ENCODE measurements at regions not wholly inside any gene's neighbourhood (a gene's known extent, or its start where the extent isn't known, plus 50 kb on each side); places are given as distances from the start of the nearest gene placed in this dataset.
"Not testable (repeated sequence)": the region's sequence is repeated elsewhere in the genome, so short reads cannot be mapped to it uniquely, and the experiment has no call there.

DNA sequence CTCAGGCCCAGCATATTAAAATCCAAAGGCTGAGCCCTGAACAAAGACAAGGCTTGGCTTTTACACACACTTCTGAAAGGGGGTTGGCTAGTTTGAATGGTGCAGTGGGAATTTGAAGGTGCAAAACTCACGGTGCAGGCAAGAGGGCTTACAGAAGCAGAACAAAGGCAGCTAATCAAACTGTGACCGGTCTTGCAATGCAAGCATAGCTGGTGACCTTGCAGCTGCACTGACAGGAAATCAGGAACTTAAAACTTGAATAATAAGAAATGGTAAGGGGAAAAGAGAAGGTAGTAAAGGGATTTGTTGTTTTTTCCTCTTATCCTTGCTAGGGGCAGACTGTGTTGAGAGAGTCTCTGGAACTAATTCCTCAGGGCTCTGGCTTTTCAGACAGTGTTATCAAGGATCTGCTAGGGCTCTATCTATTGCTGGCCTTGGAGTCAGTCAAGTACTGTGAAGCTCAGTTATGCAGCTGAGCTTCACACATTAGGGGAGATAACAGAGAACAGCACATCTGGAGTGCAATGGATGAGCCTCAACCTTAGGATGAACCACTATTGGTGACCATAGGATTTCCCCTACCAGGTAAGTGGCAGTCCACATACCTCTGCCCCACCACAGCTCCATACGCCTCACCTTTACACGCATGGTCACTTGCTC lies 97.6 kb downstream of the PPIAL4G start:
- no peak for DNase-seq

GRCh38 chr1:148383966-148384365 lies 99.1 kb downstream of the PPIAL4G start:
- no peak for DNase-seq

DNA sequence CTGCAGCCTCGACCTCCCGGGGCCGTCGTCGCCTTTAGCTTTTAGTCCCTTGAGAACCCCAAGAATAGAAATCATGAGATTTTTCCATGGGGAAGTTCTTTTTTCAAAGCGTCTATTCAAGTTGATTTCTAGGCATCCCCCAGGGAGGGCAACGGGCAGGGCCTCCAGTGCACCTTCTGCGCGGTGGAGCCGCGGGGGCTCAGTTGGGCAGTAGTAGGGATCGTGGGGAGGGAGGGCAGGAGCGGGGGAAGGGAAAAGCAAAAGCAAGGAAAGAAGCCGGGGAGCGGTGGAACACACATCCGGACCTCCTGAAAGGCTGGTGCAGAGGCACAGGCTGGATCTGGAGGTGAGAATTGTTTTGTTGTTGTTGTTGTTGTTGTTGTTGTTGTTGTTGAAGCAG lies 103.4 kb downstream of the PPIAL4G start:
- DNase-seq: no peak

- DNase-seq: no peak
Observed at GRCh38 chr1:148379170-148379500, 104.0 kb downstream of the PPIAL4G start.

- not testable (repeated sequence) for DNase-seq
Observed at GRCh38 chr1:148377992-148378391, 105.1 kb downstream of the PPIAL4G start.

- not testable (repeated sequence) for DNase-seq
Observed at GRCh38 chr1:148377045-148377444, 106.1 kb downstream of the PPIAL4G start.

- DNase-seq: no peak
Observed at GRCh38 chr1:148374101-148374500, 109.0 kb downstream of the PPIAL4G start.

DNA sequence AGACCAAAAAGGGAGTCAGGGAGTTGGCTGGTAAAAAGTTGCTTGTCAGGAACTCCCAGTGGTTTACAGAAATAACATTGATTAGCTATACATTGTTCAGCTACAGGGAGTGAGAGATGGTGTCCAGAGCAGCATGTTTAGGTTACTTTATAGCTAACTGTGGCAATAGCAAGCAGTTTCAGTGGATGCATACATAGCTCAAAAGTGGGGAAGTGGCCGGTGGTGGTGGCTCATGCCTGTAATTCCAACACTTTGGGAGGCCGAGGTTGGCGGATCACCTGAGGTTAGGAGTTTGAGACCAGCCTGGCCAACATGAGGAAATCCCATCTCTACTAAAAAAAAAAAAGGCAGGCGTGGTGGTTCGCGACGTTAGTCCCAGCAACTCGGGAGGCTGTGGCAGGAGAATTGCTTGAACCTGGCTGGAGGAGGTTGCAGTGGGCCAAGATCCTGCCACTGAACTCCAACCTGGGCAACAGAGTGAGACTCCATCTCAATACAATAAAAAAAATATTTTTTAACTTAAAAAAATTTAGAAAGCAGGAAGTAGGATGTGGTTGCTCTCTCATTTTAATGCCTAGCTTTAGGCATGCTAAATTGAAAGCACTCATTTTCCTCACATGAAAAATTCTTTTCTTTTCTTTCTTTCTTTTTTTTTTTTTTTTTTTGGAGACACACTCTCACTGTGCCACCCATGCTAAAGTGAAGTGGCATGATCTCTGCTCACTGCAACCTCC lies 109.7 kb downstream of the PPIAL4G start:
- DNase-seq: no peak

DNA sequence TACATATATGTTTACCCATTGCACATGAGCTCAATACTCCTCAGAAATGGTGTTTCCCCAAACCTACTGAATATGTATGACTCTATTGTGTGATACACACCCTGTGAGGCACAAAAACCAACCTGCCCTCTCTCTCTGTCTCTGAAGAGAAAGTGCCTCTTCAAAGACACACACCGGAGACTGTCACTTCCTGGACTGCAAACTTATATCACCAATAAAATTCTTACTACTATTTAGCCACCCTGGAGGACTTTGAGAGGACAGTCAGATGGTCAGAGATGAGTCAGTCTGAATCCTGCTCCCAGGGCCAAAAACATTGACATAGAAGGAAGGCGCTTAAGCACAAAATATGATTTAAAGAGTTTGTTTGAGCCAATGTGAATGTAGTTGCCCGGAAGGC lies 110.4 kb downstream of the PPIAL4G start:
- no peak for DNase-seq

GRCh38 chr1:148372051-148372726 lies 110.9 kb downstream of the PPIAL4G start:
- not testable (repeated sequence) for DNase-seq

DNA sequence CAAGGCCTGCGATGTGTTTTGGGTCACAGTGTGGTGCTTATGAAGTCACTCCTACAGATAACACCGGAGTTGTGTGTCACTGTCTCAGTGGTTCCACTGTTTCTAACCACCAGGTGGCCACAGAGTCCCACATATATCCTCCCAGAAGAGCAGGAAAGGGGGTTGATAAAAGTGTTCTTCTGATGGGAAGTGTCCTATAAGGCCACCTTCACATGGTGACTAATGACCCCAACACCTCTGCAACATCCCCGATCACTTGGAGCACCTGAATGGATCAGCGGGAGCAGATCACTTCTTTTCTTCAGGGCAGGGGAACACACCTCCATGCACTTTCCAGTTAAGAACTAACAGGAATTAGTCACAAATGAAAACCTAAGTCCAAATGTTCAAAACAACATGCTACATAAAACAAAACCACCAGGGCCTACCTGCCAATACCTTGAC lies 111.5 kb downstream of the PPIAL4G start:
- DNase-seq: peak; percentile 30 to 62

DNA sequence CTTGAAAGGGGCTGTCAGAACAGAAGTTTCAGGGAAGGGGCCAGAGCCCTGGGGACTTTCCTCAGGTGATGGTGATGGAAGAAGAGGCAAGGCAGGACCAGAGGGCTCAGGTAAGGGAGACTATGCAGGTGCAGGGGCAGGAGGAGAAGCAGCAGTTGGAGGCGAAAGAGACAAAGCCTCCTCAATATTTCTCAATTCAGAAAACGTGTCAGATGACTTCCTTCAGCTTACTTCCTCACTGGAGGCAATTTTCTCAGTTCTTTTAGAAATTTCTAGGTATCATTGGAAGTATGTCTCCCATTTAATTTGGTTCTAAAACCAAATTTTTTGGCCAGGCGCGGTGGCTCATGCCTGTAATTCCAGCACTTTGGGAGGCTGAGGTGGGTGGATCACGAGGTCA lies 112.4 kb downstream of the PPIAL4G start:
- not testable (repeated sequence) for DNase-seq

DNA sequence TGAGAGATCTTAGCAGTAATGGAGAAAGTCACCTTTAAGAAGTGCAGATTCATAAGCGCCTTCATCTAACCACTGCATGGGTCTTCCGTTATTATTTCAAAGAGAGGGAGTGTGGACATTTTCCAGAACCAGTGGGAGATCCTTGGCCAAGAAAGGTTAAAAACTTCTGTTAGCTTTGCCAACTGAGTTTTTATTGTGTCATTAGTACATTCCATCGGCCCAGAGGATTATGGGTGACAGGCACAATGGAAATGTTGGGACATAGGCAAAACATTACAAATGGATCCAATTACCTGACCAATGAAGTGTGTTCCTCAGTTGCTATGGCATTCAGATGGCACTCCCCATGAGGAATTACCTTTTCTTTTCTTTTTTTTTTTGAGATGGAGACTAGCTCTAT lies 115.5 kb downstream of the PPIAL4G start:
- DNase-seq: no peak

DNA sequence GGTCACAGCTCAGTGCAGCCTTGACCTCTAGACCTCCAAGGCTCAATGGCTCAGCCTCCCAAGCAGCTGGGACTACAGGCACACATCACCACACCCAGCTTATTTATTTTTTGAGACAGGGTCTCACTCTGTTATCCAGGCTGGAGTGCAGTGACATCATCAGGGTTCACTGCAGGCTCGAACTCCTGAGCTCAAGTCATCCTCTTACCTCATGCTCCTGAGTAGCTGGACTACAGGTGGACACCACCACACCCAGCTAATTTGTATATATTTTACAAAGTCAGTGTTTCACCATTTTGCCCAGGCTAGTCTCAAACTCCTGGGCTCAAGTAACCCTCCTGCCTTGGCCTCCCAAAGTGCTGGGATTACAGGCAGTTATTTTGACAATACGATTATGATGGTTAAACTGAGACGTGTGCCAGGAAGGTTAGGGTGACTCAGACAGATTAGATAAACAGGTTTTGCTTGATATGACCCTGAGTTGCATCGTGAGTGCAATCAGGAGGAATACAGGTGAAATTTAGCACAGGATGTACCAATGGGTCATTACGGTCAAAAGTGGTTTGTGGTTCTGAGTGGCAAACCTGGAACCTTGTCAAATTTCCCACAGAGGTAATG lies 116.9 kb downstream of the PPIAL4G start:
- DNase-seq: not testable (repeated sequence)

DNA sequence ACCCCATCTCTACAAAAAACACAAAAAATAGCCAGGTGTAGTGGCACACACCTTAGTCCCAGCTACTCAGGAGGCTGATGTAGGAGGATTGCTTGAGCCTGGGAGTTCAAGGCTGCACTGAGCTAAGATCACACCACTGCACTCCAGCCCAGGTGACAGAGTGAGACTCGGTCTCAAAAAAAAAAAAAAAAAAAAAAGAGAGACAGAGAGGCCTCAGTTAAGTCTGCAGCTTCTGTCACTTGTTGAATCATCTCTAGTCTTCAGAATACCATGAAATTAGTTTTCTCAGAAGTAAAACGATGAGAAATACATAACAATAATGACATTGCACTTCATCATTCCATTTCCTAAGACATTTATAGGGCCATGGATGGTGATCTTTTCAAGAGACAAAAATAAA lies 118.0 kb downstream of the PPIAL4G start:
- not testable (repeated sequence) for DNase-seq

DNA sequence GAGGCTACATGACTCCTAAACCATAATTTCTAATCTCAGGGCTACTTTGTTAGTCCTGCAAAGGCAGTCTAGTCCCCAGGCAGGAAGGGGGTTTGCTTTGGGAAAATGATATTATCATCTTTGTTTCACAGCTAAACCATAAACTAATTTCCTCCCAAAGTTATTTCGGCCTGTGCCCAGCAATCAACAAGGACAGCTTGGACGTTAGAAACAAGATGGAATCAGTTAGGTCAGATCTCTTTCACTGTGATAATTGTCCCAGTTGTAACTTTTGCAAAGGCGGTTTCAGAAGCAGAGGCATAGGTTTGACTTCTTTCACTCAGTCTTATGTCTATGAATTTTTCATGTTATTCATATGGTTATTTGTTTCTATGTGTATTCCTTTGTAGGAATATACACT lies 119.1 kb downstream of the PPIAL4G start:
- DNase-seq: not testable (repeated sequence)

GRCh38 chr1:148363439-148363810 lies 119.7 kb downstream of the PPIAL4G start:
- no peak for DNase-seq

GRCh38 chr1:148362626-148363438 lies 120.3 kb downstream of the PPIAL4G start:
- DNase-seq: peak; percentile 76 to 80

GRCh38 chr1:148362216-148362611 lies 120.9 kb downstream of the PPIAL4G start:
- peak; percentile 64 to 78 for DNase-seq

GRCh38 chr1:148361427-148362215 lies 121.5 kb downstream of the PPIAL4G start:
- DNase-seq: peak; percentile 42 to 60

- DNase-seq: no peak
Observed at GRCh38 chr1:148357037-148357436, 126.1 kb downstream of the PPIAL4G start.

DNA sequence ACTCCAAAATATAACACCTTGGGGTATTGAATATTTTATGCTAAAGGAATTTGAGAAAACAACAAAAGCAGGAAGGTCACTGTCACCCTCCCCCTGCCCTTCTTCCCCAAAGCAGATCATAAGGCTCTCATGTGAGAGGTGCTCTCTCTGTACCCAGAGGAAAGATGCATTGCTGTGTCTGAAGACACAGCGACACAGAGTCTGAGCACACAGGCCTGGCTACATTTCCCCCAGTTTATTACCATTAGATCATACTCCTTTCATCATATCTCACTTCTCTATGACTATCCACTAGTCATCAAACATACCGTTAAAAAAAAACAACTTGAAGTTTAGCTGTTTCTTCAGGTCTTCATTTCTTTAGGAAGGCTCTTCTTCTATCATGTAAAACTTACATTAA lies 127.1 kb downstream of the PPIAL4G start:
- no peak for DNase-seq

Data from NCI-H1930 (cell line).